ENCODE measurements at regions not wholly inside any gene's neighbourhood (a gene's known extent, or its start where the extent isn't known, plus 50 kb on each side); places are given as distances from the start of the nearest gene placed in this dataset.

- intact Hi-C loops (cut with micrococcal nuclease): no loop called here
Observed at GRCh38 chr21:17462276-17462981, 50.4 kb upstream of the CXADR start.

Data from T-helper 2 cell treated with Interferon-gamma antibody and Interleukin-4, amounts not matched to agents 100 ng/mL and 5 ng/mL, for 36 hours (primary cell).